GM06990 (cell line): ENCODE measurements at regions not wholly inside any gene's neighbourhood (a gene's known extent, or its start where the extent isn't known, plus 50 kb on each side); places are given as distances from the start of the nearest gene placed in this dataset.

Source experiments
- DNase-seq: peaks from one replicate; pipeline ENCODE4 v3.0.0-alpha.2; 2011; ENCODE audit not compliant: insufficient read length; ENCODE audit errors: extremely low read depth
- H3K27me3 ChIP-seq: replicated peaks from 2 replicates; pipeline ENCODE4 v1.6.0; 2011; ENCODE audit warnings: low read length; ENCODE audit not compliant: control insufficient read depth, insufficient read depth
- H3K36me3 ChIP-seq: 2 replicates; pipeline ENCODE4 v1.5.1; 2011; ENCODE audit warnings: low read length; ENCODE audit not compliant: control insufficient read depth, insufficient read depth
- H3K4me3 ChIP-seq: replicated peaks from 2 replicates; pipeline ENCODE4 v1.5.1; 2011; ENCODE audit warnings: low read depth, mild to moderate bottlenecking, control low read depth, low read length
- TF ChIP-seq, protein P1 (sequence below): IDR thresholded peaks from 2 replicates; pipeline ENCODE4 v1.5.1; 2011; ENCODE audit warnings: low read length, control low read depth, mild to moderate bottlenecking, inconsistent platforms; ENCODE audit not compliant: insufficient read depth, poor library complexity, severe bottlenecking

DNA sequence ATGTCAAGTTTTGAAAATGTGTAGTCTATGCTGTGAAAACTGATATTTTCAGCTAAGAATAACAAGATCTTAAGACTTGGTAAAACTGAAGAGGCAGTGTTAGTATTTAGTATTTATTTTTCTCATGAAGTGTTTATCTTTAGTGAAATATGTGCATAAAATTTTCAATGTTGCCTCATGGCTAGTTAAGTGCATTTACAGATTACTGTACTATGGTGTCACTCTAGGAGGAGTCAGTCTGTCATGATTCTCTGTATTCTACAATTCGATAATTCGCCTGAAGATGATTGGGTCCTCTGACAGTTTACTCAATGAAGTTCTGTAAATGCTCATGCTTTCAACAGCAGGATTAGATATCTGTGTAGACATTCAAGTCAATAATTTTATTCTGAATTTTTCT lies 488.1 kb upstream of the GRM3 start:
- H3K36me3 ChIP-seq = no peaks in the 10 kb centered on the region
- H3K4me3 ChIP-seq = no peak overlapping the region
- TF ChIP-seq, protein P1, sequence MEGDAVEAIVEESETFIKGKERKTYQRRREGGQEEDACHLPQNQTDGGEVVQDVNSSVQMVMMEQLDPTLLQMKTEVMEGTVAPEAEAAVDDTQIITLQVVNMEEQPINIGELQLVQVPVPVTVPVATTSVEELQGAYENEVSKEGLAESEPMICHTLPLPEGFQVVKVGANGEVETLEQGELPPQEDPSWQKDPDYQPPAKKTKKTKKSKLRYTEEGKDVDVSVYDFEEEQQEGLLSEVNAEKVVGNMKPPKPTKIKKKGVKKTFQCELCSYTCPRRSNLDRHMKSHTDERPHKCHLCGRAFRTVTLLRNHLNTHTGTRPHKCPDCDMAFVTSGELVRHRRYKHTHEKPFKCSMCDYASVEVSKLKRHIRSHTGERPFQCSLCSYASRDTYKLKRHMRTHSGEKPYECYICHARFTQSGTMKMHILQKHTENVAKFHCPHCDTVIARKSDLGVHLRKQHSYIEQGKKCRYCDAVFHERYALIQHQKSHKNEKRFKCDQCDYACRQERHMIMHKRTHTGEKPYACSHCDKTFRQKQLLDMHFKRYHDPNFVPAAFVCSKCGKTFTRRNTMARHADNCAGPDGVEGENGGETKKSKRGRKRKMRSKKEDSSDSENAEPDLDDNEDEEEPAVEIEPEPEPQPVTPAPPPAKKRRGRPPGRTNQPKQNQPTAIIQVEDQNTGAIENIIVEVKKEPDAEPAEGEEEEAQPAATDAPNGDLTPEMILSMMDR = no peak
- DNase-seq = no peak
- H3K27me3 ChIP-seq = no peaks in the 10 kb centered on the region

DNA sequence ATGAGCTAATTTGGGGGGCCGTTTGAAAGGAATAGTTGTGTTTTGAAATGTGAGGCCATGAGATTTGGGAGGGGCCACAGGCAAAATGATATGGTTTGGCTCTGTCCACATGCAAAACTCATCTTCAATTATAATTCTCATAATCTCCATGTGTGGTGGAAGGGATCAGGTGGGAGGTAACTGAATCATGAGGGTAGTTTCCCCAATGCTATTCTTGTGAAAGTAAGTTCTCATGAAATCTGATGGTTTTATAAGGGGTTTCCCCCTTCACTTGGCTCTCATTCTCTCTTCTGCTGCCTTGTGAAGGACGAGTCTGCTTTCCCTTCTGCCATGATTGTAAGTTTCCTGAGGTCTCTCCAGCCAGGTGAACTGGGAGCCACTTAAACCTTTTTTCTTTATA lies 490.8 kb upstream of the GRM3 start:
- no peak for DNase-seq
- TF ChIP-seq, protein P1 = no peak
- H3K4me3 ChIP-seq = no peak overlapping the region

DNA sequence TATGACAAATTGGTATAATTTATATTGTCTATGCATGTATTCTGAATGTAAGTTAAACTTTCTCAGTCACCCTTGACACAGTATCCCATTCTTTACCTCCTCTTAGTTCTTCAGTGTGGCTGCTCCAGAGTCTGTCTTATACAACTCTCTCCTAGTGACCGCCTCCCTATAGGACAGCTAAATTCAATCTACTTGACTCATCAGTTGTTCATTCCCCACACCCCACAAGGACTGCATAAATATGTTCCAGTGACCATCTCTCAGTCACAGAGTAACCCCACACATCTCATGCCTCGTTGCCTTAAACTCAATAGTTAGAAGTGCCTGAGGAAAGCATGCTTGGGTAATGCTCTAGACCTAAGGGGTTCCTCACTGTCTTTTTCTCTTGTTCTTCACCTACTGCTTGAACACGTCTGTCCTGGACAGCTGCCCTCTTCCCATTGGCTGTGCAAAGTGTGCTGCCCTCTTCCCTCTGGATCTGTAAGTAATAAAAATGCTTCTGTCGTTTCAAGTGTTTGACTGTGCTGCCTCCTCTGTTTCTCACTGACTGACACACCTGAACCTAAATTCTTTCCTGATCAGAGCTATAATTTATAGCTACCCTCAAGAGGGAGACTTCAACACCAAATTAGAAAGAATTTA lies 494.6 kb upstream of the GRM3 start:
- TF ChIP-seq, protein P1 = no peak
- no peaks in the 10 kb centered on the region for H3K36me3 ChIP-seq
- DNase-seq = no peak
- H3K4me3 ChIP-seq = no peak overlapping the region
- no peaks in the 10 kb centered on the region for H3K27me3 ChIP-seq

More for the DNA sequence above, 490.8 kb upstream of the GRM3 start:
- Histone ChIP-seq H3K36me3 (no peaks in the 10 kb centered on the region), H3K27me3 (no peaks in the 10 kb centered on the region)

DNA sequence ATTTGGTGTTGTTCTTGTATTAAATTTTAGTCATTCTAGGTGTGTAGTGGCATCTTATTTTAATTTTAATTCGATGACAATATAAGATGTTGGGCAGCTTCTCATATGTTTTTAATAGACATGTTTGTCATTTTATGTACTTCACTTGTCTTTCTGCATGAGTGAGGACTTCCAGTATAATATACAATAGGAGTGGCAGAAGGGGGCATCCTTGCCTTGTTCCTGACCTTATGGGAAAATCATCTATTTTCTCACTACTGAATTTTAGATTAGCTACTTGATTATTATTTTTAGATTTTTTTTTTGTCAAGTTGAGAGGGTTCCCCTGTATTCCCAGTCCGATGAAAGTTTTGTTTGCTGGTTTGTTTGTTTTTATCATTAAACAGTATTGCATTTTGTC lies 495.2 kb upstream of the GRM3 start:
- TF ChIP-seq, protein P1 = no peak
- DNase-seq = no peak
- H3K4me3 ChIP-seq = no peak overlapping the region

DNA sequence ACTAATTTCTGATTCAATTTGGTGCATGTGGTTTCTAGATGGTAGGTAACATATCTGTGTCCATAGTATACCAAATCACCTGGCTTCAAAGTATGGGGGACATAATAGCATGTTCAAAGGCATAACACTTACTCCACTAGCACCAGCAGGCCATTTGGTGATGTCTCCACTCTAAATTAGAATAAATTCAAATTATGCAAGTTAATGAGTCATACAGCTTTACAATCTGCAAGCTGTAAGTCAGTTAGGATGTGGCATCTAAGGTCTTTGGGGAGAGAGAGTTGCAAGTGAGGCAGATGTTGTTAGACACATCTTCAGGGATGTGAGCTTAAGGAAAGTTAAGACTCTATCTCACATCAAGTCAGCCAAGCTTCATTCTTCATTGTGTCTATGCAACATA lies 506.4 kb upstream of the GRM3 start:
- no peak overlapping the region for H3K4me3 ChIP-seq
- no peaks in the 10 kb centered on the region for H3K27me3 ChIP-seq
- no peaks in the 10 kb centered on the region for H3K36me3 ChIP-seq
- no peak for DNase-seq
- TF ChIP-seq, protein P1 = no peak

More for the DNA sequence above, 495.2 kb upstream of the GRM3 start:
- Histone ChIP-seq H3K36me3 (no peaks in the 10 kb centered on the region), H3K27me3 (no peaks in the 10 kb centered on the region)

DNA sequence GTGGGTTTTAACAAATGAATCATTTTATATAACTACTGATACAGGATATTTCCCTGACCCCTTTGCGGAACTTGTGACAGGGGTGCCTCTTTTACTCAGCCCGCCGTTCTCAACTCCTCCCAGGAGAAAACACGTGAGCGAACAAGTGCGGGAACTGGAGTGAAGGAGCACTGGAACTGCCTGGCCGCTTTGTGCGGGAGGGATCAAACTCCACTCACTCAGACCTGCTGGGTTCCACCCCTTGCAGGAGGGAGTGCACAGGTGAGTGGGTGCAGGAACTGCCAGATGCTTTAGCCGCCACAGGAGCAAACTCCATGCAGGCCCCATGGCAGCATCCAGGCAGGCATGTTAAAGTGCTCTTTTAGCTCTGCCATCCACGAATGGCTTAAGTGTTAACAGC lies 513.4 kb upstream of the GRM3 start:
- DNase-seq = no peak
- Histone ChIP-seq H3K27me3 (no peaks in the 10 kb centered on the region), H3K36me3 (no peaks in the 10 kb centered on the region), H3K4me3 (no peak overlapping the region)
- TF ChIP-seq, protein P1 = no peak
